ENCODE measurements at regions not wholly inside any gene's neighbourhood (a gene's known extent, or its start where the extent isn't known, plus 50 kb on each side); places are given as distances from the start of the nearest gene placed in this dataset.
A peak's percentile ranks its signal among the peaks of the same experiment; 100 is the strongest.

- peak; percentile 81 for DNase-seq (ENCODE audit: low read depth)
These were observed 195.2 kb upstream of the C1QTNF7 start for GRCh38 chr4:15232366-15233263.

GRCh38 chr4:15233264-15233597 lies 194.6 kb upstream of the C1QTNF7 start:
- no peak for DNase-seq (ENCODE audit: low read depth)

- no peak for DNase-seq (ENCODE audit: low read depth)
These were observed 194.2 kb upstream of the C1QTNF7 start for GRCh38 chr4:15233626-15234025.

- peak; percentile 70 for DNase-seq (ENCODE audit: low read depth)
These were observed 193.5 kb upstream of the C1QTNF7 start for GRCh38 chr4:15234116-15234855.

GRCh38 chr4:15234856-15235126 lies 193.0 kb upstream of the C1QTNF7 start:
- peak; percentile 87 for DNase-seq (ENCODE audit: low read depth)

- DNase-seq (ENCODE audit: low read depth), result no peak
These were observed 192.7 kb upstream of the C1QTNF7 start for GRCh38 chr4:15235135-15235534.

- DNase-seq (ENCODE audit: low read depth), result no peak
These were observed 190.1 kb upstream of the C1QTNF7 start for GRCh38 chr4:15237648-15238230.

GRCh38 chr4:15238720-15239119 lies 189.1 kb upstream of the C1QTNF7 start:
- no peak for DNase-seq (ENCODE audit: low read depth)

GRCh38 chr4:15239866-15240265 lies 188.0 kb upstream of the C1QTNF7 start:
- no peak for DNase-seq (ENCODE audit: low read depth)

- DNase-seq (ENCODE audit: low read depth), result no peak
These were observed 187.1 kb upstream of the C1QTNF7 start for GRCh38 chr4:15240764-15241163.

GRCh38 chr4:15242021-15242420 lies 185.8 kb upstream of the C1QTNF7 start:
- no peak for DNase-seq (ENCODE audit: low read depth)

- DNase-seq (ENCODE audit: low read depth), result no peak
These were observed 183.5 kb upstream of the C1QTNF7 start for GRCh38 chr4:15244354-15244753.

GRCh38 chr4:15245006-15245530 lies 182.8 kb upstream of the C1QTNF7 start:
- no peak for DNase-seq (ENCODE audit: low read depth)

- DNase-seq (ENCODE audit: low read depth), result no peak
These were observed 177.8 kb upstream of the C1QTNF7 start for GRCh38 chr4:15250021-15250441.

- DNase-seq (ENCODE audit: low read depth), result no peak
These were observed 174.5 kb upstream of the C1QTNF7 start for GRCh38 chr4:15253349-15253748.

GRCh38 chr4:15254236-15254880 lies 173.5 kb upstream of the C1QTNF7 start:
- DNase-seq (ENCODE audit: low read depth), result no peak

- no peak for DNase-seq (ENCODE audit: low read depth)
These were observed 172.3 kb upstream of the C1QTNF7 start for GRCh38 chr4:15255537-15255936.

GRCh38 chr4:15260758-15261157 lies 167.1 kb upstream of the C1QTNF7 start:
- DNase-seq (ENCODE audit: low read depth), result no peak

- DNase-seq (ENCODE audit: low read depth), result no peak
These were observed 165.4 kb upstream of the C1QTNF7 start for GRCh38 chr4:15262396-15262795.

- DNase-seq (ENCODE audit: low read depth), result no peak
These were observed 157.6 kb upstream of the C1QTNF7 start for GRCh38 chr4:15270201-15270600.

- no peak for DNase-seq (ENCODE audit: low read depth)
These were observed 141.8 kb upstream of the C1QTNF7 start for GRCh38 chr4:15286041-15286440.

GRCh38 chr4:15291122-15291521 lies 136.7 kb upstream of the C1QTNF7 start:
- DNase-seq (ENCODE audit: low read depth), result no peak

All from non-pigmented ciliary epithelial cell (primary cell).